HepG2 (cell line): ENCODE measurements at regions not wholly inside any gene's neighbourhood (a gene's known extent, or its start where the extent isn't known, plus 50 kb on each side); places are given as distances from the start of the nearest gene placed in this dataset.

Experiments used
- HMG20B ChIP-seq: conservative IDR thresholded peaks from 2 replicates; pipeline ENCODE4 v1.6.1; 2016; ENCODE audit warnings: missing genetic modification reagents, missing compliant biosample characterization
- PTBP1 ChIP-seq: fragments of 200-400 bp; formaldehyde crosslinking; IDR thresholded peaks from 2 replicates; pipeline ENCODE4 v1.6.1; 2018; ENCODE audit warnings: low read length, low read depth; ENCODE audit not compliant: poor library complexity, severe bottlenecking
- RFX5 ChIP-seq: IDR thresholded peaks from 2 replicates; pipeline ENCODE4 v1.6.1; 2011; ENCODE audit warnings: low read depth, low read length, improper control_type of control experiment
- SATB2 ChIP-seq: sonication (generic); formaldehyde crosslinking; IDR thresholded peaks from 2 replicates; pipeline ENCODE4 v1.5.0; 2020; ENCODE audit warnings: missing genetic modification reagents
- ZNF180 ChIP-seq: sonication (generic); formaldehyde crosslinking; IDR thresholded peaks from 2 replicates; pipeline ENCODE4 v1.4.0; 2020; ENCODE audit warnings: low read depth, missing genetic modification reagents, borderline replicate concordance

DNA sequence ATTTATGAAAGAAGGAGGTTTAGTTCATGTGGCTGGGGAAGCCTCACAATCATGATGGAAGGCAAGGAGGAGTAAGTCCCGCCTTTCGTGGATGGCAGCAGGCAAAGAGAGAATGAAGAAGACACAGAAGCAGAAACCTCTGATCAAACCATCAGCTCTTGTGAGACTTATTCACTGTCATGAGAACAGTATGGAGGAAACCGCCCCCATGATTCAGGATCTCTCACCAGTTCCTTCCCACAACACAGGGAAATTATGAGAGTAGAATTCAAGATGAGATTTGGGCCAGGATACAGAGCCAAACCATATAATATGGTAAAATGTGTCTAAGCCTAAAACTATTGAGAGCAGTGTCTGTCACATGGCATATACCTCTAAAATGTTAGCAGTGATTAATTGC lies 503.8 kb upstream of the CCDC179 start:
- no peak for TF ChIP-seq RFX5
- no peak for TF ChIP-seq ZNF180 (CRISPR knock-in tag)
- TF ChIP-seq HMG20B (CRISPR knock-in tag): no peak
- TF ChIP-seq PTBP1: no peak
- no peak for TF ChIP-seq SATB2 (CRISPR knock-in tag)
